OCI-LY1 (cell line): ENCODE measurements at regions not wholly inside any gene's neighbourhood (a gene's known extent, or its start where the extent isn't known, plus 50 kb on each side); places are given as distances from the start of the nearest gene placed in this dataset.
A peak's percentile ranks its signal among the peaks of the same experiment; 100 is the strongest.

Experiments
- H2AFZ ChIP-seq: fragments of 200-600 bp; sonication (generic), shearing (Covaris generic); 2 replicates; pipeline ENCODE4 v1.6.0; 2014; ENCODE audit warnings: antibody characterized with exemption, mild to moderate bottlenecking, low read length
- H3F3A ChIP-seq: fragments of 200-600 bp; sonication (generic), shearing (Covaris generic); 2 replicates; pipeline ENCODE4 v1.6.0; 2014; ENCODE audit warnings: mild to moderate bottlenecking, antibody characterized with exemption, low read length, moderate library complexity; ENCODE audit not compliant: insufficient read depth
- H3K27ac ChIP-seq: fragments of 200-600 bp; sonication (generic); 2 replicates; pipeline ENCODE4 v1.5.1; 2014; ENCODE audit warnings: low read length, mixed run types, mild to moderate bottlenecking, low read depth; ENCODE audit not compliant: poor library complexity, severe bottlenecking
- H3K27me3 ChIP-seq: fragments of 200-600 bp; sonication (generic); 2 replicates; pipeline ENCODE4 v1.6.0; 2014; ENCODE audit warnings: antibody characterized with exemption, mild to moderate bottlenecking, low read length, moderate library complexity; ENCODE audit not compliant: insufficient read depth
- H3K36me3 ChIP-seq: fragments of 200-600 bp; sonication (generic); 2 replicates; pipeline ENCODE4 v1.6.1; 2014; ENCODE audit warnings: mild to moderate bottlenecking, antibody characterized with exemption, low read length, moderate library complexity, mixed read lengths; ENCODE audit not compliant: insufficient read depth
- H3K4me1 ChIP-seq: fragments of 200-600 bp; sonication (generic); 2 replicates; pipeline ENCODE4 v1.5.1; 2014; ENCODE audit warnings: mild to moderate bottlenecking, low read length, moderate library complexity; ENCODE audit not compliant: insufficient read depth, severe bottlenecking
- H3K4me2 ChIP-seq: fragments of 200-600 bp; sonication (generic), shearing (Covaris generic); 2 replicates; pipeline ENCODE4 v1.6.1; 2014; ENCODE audit warnings: low read length
- H3K4me3 ChIP-seq: fragments of 200-600 bp; sonication (generic); 2 replicates; pipeline ENCODE4 v1.5.1; 2014; ENCODE audit warnings: low read length, low read depth, mild to moderate bottlenecking, mixed read lengths; ENCODE audit not compliant: poor library complexity, severe bottlenecking
- H3K79me2 ChIP-seq: fragments of 200-600 bp; shearing (Covaris generic); 2 replicates; pipeline ENCODE4 v1.6.1; 2016; ENCODE audit warnings: mixed run types, low read length, mixed read lengths; ENCODE audit not compliant: insufficient read depth
- H3K9ac ChIP-seq: fragments of 200-600 bp; sonication (generic), shearing (Covaris generic); 2 replicates; pipeline ENCODE4 v1.6.1; 2014; ENCODE audit warnings: mild to moderate bottlenecking, low read length, mixed read lengths
- H3K9me2 ChIP-seq: fragments of 200-600 bp; sonication (generic), shearing (Covaris generic); 2 replicates; pipeline ENCODE4 v1.6.1; 2014; ENCODE audit warnings: low read depth, mild to moderate bottlenecking, low read length, mixed read lengths
- H3K9me3 ChIP-seq: fragments of 200-600 bp; shearing (Covaris generic); 2 replicates; pipeline ENCODE4 v1.6.1; 2014; ENCODE audit warnings: low read length, mixed read lengths
- H4K20me1 ChIP-seq: fragments of 200-600 bp; sonication (generic), shearing (Covaris generic); 2 replicates; pipeline ENCODE4 v1.6.0; 2016; ENCODE audit warnings: mild to moderate bottlenecking, low read length; ENCODE audit not compliant: insufficient read depth
- EZH2 ChIP-seq: fragments of 200-600 bp; sonication (generic), shearing (Covaris generic); IDR thresholded peaks from 2 replicates; pipeline ENCODE4 v1.8.0; 2017; ENCODE audit warnings: borderline replicate concordance, mixed run types, mild to moderate bottlenecking, antibody characterized with exemption, low read length, moderate library complexity, mixed read lengths
- TF ChIP-seq, protein P1 (sequence below): fragments of 200-600 bp; sonication (generic), shearing (Covaris generic); IDR thresholded peaks from 2 replicates; pipeline ENCODE4 v1.5.1; 2017; ENCODE audit warnings: mild to moderate bottlenecking, antibody characterized with exemption, low read length, moderate library complexity, mixed read lengths

DNA sequence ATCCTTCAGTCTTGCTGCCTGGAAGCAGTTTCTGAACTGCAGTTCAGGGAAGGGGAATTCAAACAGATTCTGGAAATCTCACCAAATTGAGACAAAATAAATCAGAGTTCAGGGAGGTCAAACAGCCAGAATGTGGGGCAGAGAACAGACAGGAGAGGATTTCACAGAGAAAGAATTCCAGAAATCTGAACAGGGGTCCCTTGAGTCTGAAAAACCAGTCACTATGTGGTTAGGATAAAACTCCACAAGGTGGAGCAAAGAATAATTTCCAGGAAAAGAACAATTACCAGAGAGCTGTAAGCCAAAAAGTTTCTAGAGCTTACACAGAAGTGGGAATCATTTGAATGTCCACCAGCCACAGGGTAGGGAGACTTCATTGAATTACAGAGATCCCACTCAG is 84.7 kb downstream of the URB2 start:
- no peaks in the 10 kb centered on the region for H3K27me3 ChIP-seq
- H4K20me1 ChIP-seq = no peaks in the 10 kb centered on the region
- TF ChIP-seq, protein P1, sequence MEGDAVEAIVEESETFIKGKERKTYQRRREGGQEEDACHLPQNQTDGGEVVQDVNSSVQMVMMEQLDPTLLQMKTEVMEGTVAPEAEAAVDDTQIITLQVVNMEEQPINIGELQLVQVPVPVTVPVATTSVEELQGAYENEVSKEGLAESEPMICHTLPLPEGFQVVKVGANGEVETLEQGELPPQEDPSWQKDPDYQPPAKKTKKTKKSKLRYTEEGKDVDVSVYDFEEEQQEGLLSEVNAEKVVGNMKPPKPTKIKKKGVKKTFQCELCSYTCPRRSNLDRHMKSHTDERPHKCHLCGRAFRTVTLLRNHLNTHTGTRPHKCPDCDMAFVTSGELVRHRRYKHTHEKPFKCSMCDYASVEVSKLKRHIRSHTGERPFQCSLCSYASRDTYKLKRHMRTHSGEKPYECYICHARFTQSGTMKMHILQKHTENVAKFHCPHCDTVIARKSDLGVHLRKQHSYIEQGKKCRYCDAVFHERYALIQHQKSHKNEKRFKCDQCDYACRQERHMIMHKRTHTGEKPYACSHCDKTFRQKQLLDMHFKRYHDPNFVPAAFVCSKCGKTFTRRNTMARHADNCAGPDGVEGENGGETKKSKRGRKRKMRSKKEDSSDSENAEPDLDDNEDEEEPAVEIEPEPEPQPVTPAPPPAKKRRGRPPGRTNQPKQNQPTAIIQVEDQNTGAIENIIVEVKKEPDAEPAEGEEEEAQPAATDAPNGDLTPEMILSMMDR = no peak
- no peak for TF ChIP-seq EZH2
- no peaks in the 10 kb centered on the region for H3K9me2 ChIP-seq
- no peak overlapping the region for H3K9ac ChIP-seq
- no peaks in the 10 kb centered on the region for H3K79me2 ChIP-seq
- no peak overlapping the region for H2AFZ ChIP-seq
- H3K9me3 ChIP-seq = no peaks in the 10 kb centered on the region
- H3F3A ChIP-seq = no peaks in the 10 kb centered on the region
- H3K4me3 ChIP-seq = no peak overlapping the region
- no peak overlapping the region for H3K27ac ChIP-seq
- no peak overlapping the region for H3K4me2 ChIP-seq
- no peaks in the 10 kb centered on the region for H3K4me1 ChIP-seq
- H3K36me3 ChIP-seq = no peaks in the 10 kb centered on the region

DNA sequence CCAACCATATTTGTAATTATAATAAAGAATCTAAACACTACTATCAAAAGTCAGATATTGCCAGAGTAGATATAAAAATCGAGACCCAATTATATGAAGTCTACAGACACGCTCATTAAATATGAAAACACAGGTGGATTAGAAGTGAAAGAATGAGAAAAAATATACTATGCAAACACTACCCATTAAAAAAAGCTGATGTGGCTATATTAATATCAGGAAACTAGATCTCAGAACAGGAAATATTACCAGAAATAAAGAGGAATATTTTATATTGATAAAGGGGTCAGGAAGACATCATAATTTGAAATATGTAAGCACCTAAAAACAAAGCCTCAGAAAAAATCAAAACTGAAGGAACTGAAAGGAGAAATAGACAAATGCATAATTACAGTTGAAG is 88.3 kb downstream of the URB2 start:
- no peaks in the 10 kb centered on the region for H3F3A ChIP-seq

DNA sequence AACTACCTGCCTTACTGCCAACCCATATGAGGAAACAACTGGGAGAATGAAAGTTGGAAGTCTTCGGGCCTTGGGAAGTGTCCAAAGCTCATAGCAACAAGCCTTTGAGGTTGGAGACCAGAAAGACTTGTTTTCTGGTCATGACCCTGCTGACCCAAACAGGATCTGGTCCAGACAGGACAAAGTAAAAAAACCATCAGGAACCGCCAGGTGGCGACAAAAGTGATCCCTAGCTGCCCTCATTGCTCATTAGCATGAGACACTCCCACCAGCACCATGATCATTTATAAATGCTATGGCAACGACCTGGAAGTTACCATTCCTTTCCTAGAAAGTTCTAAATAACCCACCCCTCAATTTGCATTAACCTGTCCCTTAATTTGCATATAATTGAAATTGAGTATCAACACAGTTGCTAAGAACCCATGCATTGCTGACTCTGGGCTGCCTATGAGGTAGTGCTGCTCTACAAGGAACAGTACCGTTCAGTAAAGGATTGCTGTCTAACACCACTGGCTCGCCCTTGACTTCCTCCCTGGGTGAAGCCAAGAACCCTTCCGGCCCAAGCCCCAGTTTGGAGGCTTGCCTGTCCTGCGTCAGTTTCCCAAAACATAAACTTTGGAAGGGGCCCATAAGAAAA is 89.0 kb downstream of the URB2 start:
- Histone ChIP-seq H3K9ac (no peak overlapping the region), H3K9me2 (no peaks in the 10 kb centered on the region), H3K79me2 (no peaks in the 10 kb centered on the region), H3K4me2 (no peak overlapping the region), H2AFZ (no peak overlapping the region), H4K20me1 (no peaks in the 10 kb centered on the region), H3K27me3 (no peaks in the 10 kb centered on the region), H3F3A (no peaks in the 10 kb centered on the region), H3K4me1 (no peaks in the 10 kb centered on the region), H3K9me3 (peaks cover 3% of the 10 kb centered on the region; the same call in 1 of the 2 replicates), H3K36me3 (no peaks in the 10 kb centered on the region), H3K4me3 (no peak overlapping the region), H3K27ac (no peak overlapping the region)
- TF ChIP-seq, protein P1 = peak; percentile 81
- TF ChIP-seq EZH2 = no peak

More for the DNA sequence above, 88.3 kb downstream of the URB2 start:
- H3K9ac ChIP-seq = no peak overlapping the region
- H3K4me2 ChIP-seq = no peak overlapping the region
- H4K20me1 ChIP-seq = no peaks in the 10 kb centered on the region
- no peak for TF ChIP-seq EZH2
- TF ChIP-seq, protein P1 = no peak
- H2AFZ ChIP-seq = no peak overlapping the region
- H3K36me3 ChIP-seq = no peaks in the 10 kb centered on the region
- no peak overlapping the region for H3K4me3 ChIP-seq
- no peaks in the 10 kb centered on the region for H3K4me1 ChIP-seq
- H3K9me3 ChIP-seq = no peaks in the 10 kb centered on the region
- H3K27me3 ChIP-seq = no peaks in the 10 kb centered on the region
- no peaks in the 10 kb centered on the region for H3K79me2 ChIP-seq
- no peak overlapping the region for H3K27ac ChIP-seq
- no peaks in the 10 kb centered on the region for H3K9me2 ChIP-seq
